ENCODE measurements at regions not wholly inside any gene's neighbourhood (a gene's known extent, or its start where the extent isn't known, plus 50 kb on each side); places are given as distances from the start of the nearest gene placed in this dataset.

DNA sequence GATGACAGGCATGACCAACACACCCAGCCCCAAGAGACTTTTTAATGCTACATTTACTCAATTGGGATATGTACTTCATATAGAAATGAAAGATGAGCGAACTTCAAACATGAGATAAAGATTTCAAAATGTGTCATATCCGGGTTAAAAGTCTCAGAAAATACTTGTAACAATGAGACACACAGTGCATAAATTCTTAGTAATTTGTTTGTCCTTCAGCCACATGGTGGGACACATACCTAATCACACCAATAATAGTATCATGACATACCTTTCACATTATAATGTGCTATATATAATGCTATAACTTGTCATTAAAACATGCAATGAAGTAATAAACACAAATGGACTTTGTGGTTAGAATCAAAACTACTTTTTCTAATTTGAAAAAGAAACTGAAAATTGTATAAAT is 204.7 kb upstream of the RFX3 start (continued):
- TF ChIP-seq ATF2 (IDR thresholded peaks at IDR 0.05; ENCODE audit: low read length) (peak; percentile 85), JUNB (IDR thresholded peaks at IDR 0.05) (peak; percentile 91), MYC (IDR thresholded peaks at IDR 0.05; ENCODE audit: insufficient read depth, insufficient read length, insufficient replicate concordance, low read length, severe bottlenecking) (no peak), RUNX3 (IDR thresholded peaks at IDR 0.05; ENCODE audit: low read length) (peak; percentile 82), HDAC2 (IDR thresholded peaks at IDR 0.05) (no peak), DPF2 (IDR thresholded peaks at IDR 0.05) (peak; percentile 44; the same call in 1 of the 2 replicates), NFXL1 (IDR thresholded peaks at IDR 0.05; ENCODE audit: borderline replicate concordance) (no peak), MEF2B (IDR thresholded peaks at IDR 0.05; ENCODE audit: partially characterized antibody, poor library complexity, severe bottlenecking) (peak; percentile 80), CBFB (IDR thresholded peaks at IDR 0.05; ENCODE audit: low read depth) (0 out of 2 replicates have a peak, but pooled peaks have one; percentile 29), ATF7 (IDR thresholded peaks at IDR 0.05; ENCODE audit: low read depth) (peak; percentile 95), NR2F1 (conservative IDR thresholded peaks at IDR 0.05) (peak; percentile 46), CREB1 (IDR thresholded peaks at IDR 0.05; ENCODE audit: low read depth) (peak; percentile 44; the same call in 1 of the 2 replicates), ETV6 (conservative IDR thresholded peaks at IDR 0.05 in 1 of 2, IDR thresholded peaks at IDR 0.05 in 1 of 2; ENCODE audit: borderline replicate concordance in 1 of 2, low read depth in 1 of 2) (peak in 1 of 2 experiments; percentile 49; a peak in 1 of 4 replicates), CREM (IDR thresholded peaks at IDR 0.05; ENCODE audit: low read depth) (peak; percentile 62; the same call in 1 of the 2 replicates), CBX3 (IDR thresholded peaks at IDR 0.05; ENCODE audit: borderline replicate concordance, low read depth) (no peak), BCLAF1 (IDR thresholded peaks at IDR 0.05) (no peak), RAD51 (IDR thresholded peaks at IDR 0.05) (no peak), TCF7 (IDR thresholded peaks at IDR 0.05; ENCODE audit: borderline replicate concordance) (peak; percentile 52; the same call in 1 of the 2 replicates), SUZ12 (IDR thresholded peaks at IDR 0.05; ENCODE audit: unreplicated experiment) (no peak)
- TF ChIP-seq, protein P1, sequence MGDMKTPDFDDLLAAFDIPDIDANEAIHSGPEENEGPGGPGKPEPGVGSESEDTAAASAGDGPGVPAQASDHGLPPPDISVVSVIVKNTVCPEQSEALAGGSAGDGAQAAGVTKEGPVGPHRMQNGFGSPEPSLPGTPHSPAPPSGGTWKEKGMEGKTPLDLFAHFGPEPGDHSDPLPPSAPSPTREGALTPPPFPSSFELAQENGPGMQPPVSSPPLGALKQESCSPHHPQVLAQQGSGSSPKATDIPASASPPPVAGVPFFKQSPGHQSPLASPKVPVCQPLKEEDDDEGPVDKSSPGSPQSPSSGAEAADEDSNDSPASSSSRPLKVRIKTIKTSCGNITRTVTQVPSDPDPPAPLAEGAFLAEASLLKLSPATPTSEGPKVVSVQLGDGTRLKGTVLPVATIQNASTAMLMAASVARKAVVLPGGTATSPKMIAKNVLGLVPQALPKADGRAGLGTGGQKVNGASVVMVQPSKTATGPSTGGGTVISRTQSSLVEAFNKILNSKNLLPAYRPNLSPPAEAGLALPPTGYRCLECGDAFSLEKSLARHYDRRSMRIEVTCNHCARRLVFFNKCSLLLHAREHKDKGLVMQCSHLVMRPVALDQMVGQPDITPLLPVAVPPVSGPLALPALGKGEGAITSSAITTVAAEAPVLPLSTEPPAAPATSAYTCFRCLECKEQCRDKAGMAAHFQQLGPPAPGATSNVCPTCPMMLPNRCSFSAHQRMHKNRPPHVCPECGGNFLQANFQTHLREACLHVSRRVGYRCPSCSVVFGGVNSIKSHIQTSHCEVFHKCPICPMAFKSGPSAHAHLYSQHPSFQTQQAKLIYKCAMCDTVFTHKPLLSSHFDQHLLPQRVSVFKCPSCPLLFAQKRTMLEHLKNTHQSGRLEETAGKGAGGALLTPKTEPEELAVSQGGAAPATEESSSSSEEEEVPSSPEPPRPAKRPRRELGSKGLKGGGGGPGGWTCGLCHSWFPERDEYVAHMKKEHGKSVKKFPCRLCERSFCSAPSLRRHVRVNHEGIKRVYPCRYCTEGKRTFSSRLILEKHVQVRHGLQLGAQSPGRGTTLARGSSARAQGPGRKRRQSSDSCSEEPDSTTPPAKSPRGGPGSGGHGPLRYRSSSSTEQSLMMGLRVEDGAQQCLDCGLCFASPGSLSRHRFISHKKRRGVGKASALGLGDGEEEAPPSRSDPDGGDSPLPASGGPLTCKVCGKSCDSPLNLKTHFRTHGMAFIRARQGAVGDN (IDR thresholded peaks at IDR 0.05) = peak; percentile 55; the same call in 1 of the 2 replicates
- TF ChIP-seq, protein P2, sequence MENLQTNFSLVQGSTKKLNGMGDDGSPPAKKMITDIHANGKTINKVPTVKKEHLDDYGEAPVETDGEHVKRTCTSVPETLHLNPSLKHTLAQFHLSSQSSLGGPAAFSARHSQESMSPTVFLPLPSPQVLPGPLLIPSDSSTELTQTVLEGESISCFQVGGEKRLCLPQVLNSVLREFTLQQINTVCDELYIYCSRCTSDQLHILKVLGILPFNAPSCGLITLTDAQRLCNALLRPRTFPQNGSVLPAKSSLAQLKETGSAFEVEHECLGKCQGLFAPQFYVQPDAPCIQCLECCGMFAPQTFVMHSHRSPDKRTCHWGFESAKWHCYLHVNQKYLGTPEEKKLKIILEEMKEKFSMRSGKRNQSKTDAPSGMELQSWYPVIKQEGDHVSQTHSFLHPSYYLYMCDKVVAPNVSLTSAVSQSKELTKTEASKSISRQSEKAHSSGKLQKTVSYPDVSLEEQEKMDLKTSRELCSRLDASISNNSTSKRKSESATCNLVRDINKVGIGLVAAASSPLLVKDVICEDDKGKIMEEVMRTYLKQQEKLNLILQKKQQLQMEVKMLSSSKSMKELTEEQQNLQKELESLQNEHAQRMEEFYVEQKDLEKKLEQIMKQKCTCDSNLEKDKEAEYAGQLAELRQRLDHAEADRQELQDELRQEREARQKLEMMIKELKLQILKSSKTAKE (IDR thresholded peaks at IDR 0.05; ENCODE audit: low read depth, poor library complexity, severe bottlenecking) = peak; percentile 37
